ENCODE measurements at regions not wholly inside any gene's neighbourhood (a gene's known extent, or its start where the extent isn't known, plus 50 kb on each side); places are given as distances from the start of the nearest gene placed in this dataset.

DNA sequence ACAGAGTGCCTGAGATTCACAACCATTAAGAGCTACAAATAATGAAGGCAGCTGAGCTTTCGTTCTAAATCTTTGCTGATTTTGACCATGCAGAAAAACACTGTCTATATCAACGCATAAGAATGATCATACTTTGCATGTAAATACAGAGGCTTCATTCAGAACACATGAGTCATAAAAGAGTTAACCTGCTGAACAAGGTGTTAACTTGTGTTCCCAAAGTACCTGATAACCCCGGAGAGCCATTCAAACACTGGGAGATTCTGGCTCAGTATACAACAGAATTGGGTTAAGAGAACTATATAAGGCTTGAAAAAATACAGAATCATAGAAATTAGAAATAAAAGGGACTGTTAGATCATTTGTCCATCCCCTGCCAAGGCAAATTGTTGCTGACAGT lies 964.3 kb upstream of the TENM3 start:
- TF ChIP-seq, protein P1, sequence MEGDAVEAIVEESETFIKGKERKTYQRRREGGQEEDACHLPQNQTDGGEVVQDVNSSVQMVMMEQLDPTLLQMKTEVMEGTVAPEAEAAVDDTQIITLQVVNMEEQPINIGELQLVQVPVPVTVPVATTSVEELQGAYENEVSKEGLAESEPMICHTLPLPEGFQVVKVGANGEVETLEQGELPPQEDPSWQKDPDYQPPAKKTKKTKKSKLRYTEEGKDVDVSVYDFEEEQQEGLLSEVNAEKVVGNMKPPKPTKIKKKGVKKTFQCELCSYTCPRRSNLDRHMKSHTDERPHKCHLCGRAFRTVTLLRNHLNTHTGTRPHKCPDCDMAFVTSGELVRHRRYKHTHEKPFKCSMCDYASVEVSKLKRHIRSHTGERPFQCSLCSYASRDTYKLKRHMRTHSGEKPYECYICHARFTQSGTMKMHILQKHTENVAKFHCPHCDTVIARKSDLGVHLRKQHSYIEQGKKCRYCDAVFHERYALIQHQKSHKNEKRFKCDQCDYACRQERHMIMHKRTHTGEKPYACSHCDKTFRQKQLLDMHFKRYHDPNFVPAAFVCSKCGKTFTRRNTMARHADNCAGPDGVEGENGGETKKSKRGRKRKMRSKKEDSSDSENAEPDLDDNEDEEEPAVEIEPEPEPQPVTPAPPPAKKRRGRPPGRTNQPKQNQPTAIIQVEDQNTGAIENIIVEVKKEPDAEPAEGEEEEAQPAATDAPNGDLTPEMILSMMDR (IDR thresholded peaks at IDR 0.05) = no peak
- no peak for TF ChIP-seq POLR2A (IDR thresholded peaks at IDR 0.05)
- H3K4me3 ChIP-seq = no peak overlapping the region
- H3K9me3 ChIP-seq = no peaks in the 10 kb centered on the region
- no peak for DNase-seq
- no peaks in the 10 kb centered on the region for H3K27me3 ChIP-seq
- H3K36me3 ChIP-seq (ENCODE audit: low read depth, missing control alignments) = no peaks in the 10 kb centered on the region
- H3K27ac ChIP-seq = no peak overlapping the region
- intact Hi-C loops (cut with DNase I; ENCODE audit: low total_unique reads) = no loop called here
- 46 to 50% methylated on average over 3 of the region's 3 CpGs for WGBS, 2 donors
- no peaks in the 10 kb centered on the region for H3K4me1 ChIP-seq

DNA sequence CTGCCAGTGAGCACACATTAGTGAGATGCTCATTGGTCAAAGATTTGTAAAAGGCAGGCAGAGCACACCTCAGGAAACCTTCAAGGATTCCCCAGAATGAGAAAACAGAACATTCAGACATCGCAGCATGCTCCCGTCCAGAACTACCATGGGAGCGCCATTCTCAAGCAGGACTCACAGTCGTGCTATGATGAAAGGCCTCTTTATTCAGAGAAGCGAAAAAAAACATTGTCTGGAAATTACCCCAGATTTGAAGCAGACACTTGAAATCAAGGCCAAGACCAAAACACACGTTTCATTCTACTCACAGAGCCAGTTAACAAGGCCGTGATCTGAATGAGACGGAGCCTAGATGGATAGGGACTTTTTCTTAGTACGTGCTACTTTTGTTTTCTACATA lies 961.8 kb upstream of the TENM3 start:
- Histone ChIP-seq H3K27ac (no peak overlapping the region), H3K4me1 (no peaks in the 10 kb centered on the region), H3K36me3 (ENCODE audit: low read depth, missing control alignments) (no peaks in the 10 kb centered on the region), H3K27me3 (no peaks in the 10 kb centered on the region), H3K9me3 (no peaks in the 10 kb centered on the region), H3K4me3 (no peak overlapping the region)
- TF ChIP-seq, protein P1 (IDR thresholded peaks at IDR 0.05) = no peak
- TF ChIP-seq POLR2A (IDR thresholded peaks at IDR 0.05) = no peak
- peak; percentile 35 for DNase-seq
- 41 to 58% methylated on average over 9 of the region's 9 CpGs for WGBS, 2 donors
- intact Hi-C loops (cut with DNase I; ENCODE audit: low total_unique reads) = no loop called here

DNA sequence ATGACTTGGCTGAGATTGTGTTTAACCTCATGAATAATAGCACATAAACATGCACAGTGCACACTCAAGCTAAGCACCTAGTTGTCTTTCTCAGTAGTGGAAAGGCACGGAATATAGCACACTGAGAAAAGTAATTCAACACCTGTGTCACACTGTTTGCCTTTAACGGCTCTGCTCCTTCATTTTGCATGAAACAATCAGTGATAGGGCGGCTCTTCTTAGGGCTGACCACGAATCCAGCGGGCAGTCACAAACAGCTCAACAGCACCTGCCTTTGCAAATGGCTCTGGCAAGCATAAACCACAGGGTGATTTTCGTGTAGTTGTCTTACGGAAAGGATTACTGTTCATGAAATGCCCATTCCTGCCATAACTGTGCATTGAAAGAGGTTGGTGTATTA lies 954.0 kb upstream of the TENM3 start:
- Histone ChIP-seq H3K36me3 (ENCODE audit: low read depth, missing control alignments) (no peaks in the 10 kb centered on the region), H3K27ac (no peak overlapping the region), H3K9me3 (no peaks in the 10 kb centered on the region), H3K27me3 (no peaks in the 10 kb centered on the region), H3K4me3 (no peak overlapping the region), H3K4me1 (no peaks in the 10 kb centered on the region)
- TF ChIP-seq POLR2A (IDR thresholded peaks at IDR 0.05) = no peak
- TF ChIP-seq, protein P1 (IDR thresholded peaks at IDR 0.05) = no peak
- no peak for DNase-seq
- 76 to 77% methylated on average over 7 of the region's 7 CpGs for WGBS, 2 donors
- intact Hi-C loops (cut with DNase I; ENCODE audit: low total_unique reads) = no loop called here

DNA sequence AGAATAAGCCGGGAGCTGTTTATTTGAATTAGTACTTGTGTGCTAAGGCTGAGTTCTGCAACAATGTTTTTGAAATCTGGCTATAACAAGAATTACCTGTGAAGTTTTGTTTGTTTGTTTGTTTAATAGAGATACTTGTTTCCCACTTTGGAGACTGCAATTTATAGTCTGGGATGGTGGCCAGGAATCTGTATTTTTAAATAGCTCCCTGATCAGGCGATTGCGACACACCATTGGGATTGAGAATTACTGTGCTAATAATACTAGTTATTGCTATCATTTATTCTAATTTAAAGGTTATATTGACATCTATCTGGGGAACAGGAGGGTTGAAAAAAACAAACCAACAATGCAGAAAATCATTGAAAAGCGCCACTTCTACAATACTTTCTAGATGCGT lies 951.6 kb upstream of the TENM3 start:
- Histone ChIP-seq H3K27ac (no peak overlapping the region), H3K4me1 (no peaks in the 10 kb centered on the region), H3K27me3 (no peaks in the 10 kb centered on the region), H3K4me3 (no peak overlapping the region), H3K9me3 (no peaks in the 10 kb centered on the region), H3K36me3 (ENCODE audit: low read depth, missing control alignments) (no peaks in the 10 kb centered on the region)
- intact Hi-C loops (cut with DNase I; ENCODE audit: low total_unique reads) = no loop called here
- 86 to 92% methylated on average over 5 of the region's 5 CpGs for WGBS, 2 donors
- no peak for DNase-seq
- no peak for TF ChIP-seq POLR2A (IDR thresholded peaks at IDR 0.05)
- TF ChIP-seq, protein P1 (IDR thresholded peaks at IDR 0.05) = no peak

DNA sequence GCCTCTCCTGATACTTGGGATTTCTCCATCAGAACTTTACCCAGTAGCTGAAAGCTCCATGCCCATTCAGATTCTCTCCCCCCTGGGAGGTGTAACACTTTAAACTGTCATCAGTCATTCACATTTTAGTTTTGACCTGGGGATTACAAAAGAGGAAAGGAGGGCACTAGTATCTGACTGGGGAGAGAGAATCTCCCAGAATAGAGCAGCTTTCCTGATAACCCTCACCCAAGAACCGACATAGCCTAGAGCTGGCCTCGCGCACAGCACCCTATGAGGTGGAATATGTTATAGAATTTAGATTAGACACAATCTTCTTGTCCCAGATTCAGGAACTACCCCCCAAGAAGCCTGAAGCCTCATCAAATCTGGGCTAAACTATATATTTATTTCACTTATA lies 950.2 kb upstream of the TENM3 start:
- Histone ChIP-seq H3K4me1 (no peaks in the 10 kb centered on the region), H3K36me3 (ENCODE audit: low read depth, missing control alignments) (no peaks in the 10 kb centered on the region), H3K27me3 (no peaks in the 10 kb centered on the region), H3K27ac (no peak overlapping the region), H3K9me3 (no peaks in the 10 kb centered on the region), H3K4me3 (no peak overlapping the region)
- no peak for DNase-seq
- WGBS, 2 donors = 81 to 83% methylated on average over 3 of the region's 3 CpGs
- intact Hi-C loops (cut with DNase I; ENCODE audit: low total_unique reads) = no loop called here
- no peak for TF ChIP-seq POLR2A (IDR thresholded peaks at IDR 0.05)
- TF ChIP-seq, protein P1 (IDR thresholded peaks at IDR 0.05) = no peak
